ENCODE measurements at regions not wholly inside any gene's neighbourhood (a gene's known extent, or its start where the extent isn't known, plus 50 kb on each side); places are given as distances from the start of the nearest gene placed in this dataset.

DNA sequence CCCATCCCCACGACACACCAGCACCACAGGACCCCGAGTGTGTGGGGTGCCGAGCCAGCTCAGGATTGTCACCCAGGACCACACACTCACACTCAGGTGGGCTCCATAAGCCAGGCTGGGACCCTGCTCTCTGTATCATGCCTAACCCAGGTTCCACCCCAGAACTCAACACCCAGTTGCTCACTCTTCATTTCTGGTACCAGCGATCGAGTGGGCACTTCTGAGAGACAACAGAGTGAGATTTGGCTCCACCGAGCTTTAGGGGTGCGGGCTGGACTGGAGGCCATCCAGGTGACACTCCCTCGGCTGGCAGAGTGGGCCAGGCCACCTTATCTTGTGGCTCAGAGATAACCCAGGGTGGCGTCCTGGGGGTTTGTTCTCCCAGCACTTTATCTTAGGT lies 1323.8 kb downstream of the BRD1 start:
- no peak overlapping the region for H3K4me2 ChIP-seq (replicated peaks; ENCODE audit: low read depth, low read length, poor library complexity, severe bottlenecking)
- ChIA-PET POLR2A (no interaction called here), CTCF (interaction anchor here (1.2 kb wide), 1 partner anchor 9 kb away, joined by 3 read pairs; no protein-coding TSS in a partner anchor)
- H3K36me3 ChIP-seq (replicated peaks in 1 of 2; ENCODE audit: control extremely low read depth in 1 of 2, control insufficient read depth in 1 of 2, extremely low read depth in 1 of 2, insufficient read depth in 2 of 2, low read length in 1 of 2): no peaks in the 10 kb centered on the region
- ATAC-seq (ENCODE audit: low read depth) (no peak), DNase-seq (no peak)
- H3K79me2 ChIP-seq (ENCODE audit: control insufficient read depth, insufficient read depth, low read length): no peaks in the 10 kb centered on the region
- no peaks in the 10 kb centered on the region for H3K4me1 ChIP-seq (ENCODE audit: control insufficient read depth in 2 of 2, insufficient read depth in 2 of 2, low read length in 2 of 2)
- no peaks in the 10 kb centered on the region for H4K20me1 ChIP-seq (ENCODE audit: control insufficient read depth, insufficient read depth, low read length, poor library complexity, severe bottlenecking)
- intact Hi-C loops (cut with micrococcal nuclease): no loop called here
- H3K4me3 Mint-ChIP-seq: no peak overlapping the region
- no peak overlapping the region for H3K27ac Mint-ChIP-seq
- no peaks in the 10 kb centered on the region for H3K4me1 Mint-ChIP-seq
- H2AFZ ChIP-seq (ENCODE audit: insufficient read depth, low read depth, low read length, poor library complexity, severe bottlenecking): no peak overlapping the region
- no peaks in the 10 kb centered on the region for H3K27me3 ChIP-seq (replicated peaks in 1 of 4; ENCODE audit: control extremely low read depth in 1 of 4, control insufficient read depth in 3 of 4, insufficient read depth in 4 of 4, low read length in 3 of 4)
- H3K9me3 ChIP-seq (ENCODE audit: control extremely low read depth in 1 of 3, control insufficient read depth in 2 of 3, insufficient read depth in 1 of 3, low read length in 2 of 3): no peaks in the 10 kb centered on the region
- H3K27me3 Mint-ChIP-seq: no peaks in the 10 kb centered on the region
- no peak overlapping the region for H3K9ac ChIP-seq (ENCODE audit: low read length)
- H3K27ac ChIP-seq (ENCODE audit: low read length in 2 of 2): no peak overlapping the region
- 89% methylated on average over 9 of the region's 9 CpGs for WGBS (ENCODE audit: insufficient coverage)
- no peaks in the 10 kb centered on the region for H3K9me3 Mint-ChIP-seq (ENCODE audit: insufficient read depth)
- no peak overlapping the region for H3K4me3 ChIP-seq (ENCODE audit: control extremely low read depth in 1 of 5, extremely low read depth in 1 of 5, insufficient read depth in 1 of 5, low read depth in 2 of 5, low read length in 4 of 5)
- TF ChIP-seq, protein P1, sequence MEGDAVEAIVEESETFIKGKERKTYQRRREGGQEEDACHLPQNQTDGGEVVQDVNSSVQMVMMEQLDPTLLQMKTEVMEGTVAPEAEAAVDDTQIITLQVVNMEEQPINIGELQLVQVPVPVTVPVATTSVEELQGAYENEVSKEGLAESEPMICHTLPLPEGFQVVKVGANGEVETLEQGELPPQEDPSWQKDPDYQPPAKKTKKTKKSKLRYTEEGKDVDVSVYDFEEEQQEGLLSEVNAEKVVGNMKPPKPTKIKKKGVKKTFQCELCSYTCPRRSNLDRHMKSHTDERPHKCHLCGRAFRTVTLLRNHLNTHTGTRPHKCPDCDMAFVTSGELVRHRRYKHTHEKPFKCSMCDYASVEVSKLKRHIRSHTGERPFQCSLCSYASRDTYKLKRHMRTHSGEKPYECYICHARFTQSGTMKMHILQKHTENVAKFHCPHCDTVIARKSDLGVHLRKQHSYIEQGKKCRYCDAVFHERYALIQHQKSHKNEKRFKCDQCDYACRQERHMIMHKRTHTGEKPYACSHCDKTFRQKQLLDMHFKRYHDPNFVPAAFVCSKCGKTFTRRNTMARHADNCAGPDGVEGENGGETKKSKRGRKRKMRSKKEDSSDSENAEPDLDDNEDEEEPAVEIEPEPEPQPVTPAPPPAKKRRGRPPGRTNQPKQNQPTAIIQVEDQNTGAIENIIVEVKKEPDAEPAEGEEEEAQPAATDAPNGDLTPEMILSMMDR (IDR thresholded peaks at IDR 0.05): no peak
- no peak for TF ChIP-seq EZH2 (IDR thresholded peaks at IDR 0.05; ENCODE audit: borderline replicate concordance, insufficient read depth, low read depth, low read length, poor library complexity, severe bottlenecking)

DNA sequence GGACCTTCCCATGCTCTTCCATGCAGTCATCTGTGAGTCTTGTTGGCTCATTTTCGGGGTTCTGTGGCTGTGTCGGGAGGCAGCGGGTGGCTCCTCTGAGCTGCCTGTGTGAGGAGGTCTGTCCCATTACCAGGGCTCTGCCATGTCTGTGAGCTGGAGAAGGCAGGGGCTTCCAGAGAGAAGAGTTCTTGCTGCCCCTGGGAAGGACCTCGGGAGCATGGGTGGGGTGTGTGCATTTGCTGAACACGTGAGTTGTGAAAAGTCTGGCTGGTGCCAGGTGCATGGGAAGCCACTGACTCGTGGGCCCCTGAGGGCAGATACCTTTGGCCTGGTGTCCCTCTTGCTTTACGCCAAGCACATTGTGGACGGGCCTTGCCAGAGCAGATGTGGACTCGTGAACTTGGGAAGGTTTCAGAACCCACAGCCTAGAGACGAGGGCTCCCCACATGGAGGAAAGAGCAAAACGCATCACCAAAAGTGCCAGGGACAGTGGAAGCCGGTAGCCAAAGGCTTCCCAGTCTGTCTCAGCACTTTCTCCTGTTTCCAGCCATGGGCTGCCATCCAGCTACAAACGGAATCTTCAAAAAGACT lies 1324.5 kb downstream of the BRD1 start:
- no peak for TF ChIP-seq EZH2 (IDR thresholded peaks at IDR 0.05; ENCODE audit: borderline replicate concordance, insufficient read depth, low read depth, low read length, poor library complexity, severe bottlenecking)
- ATAC-seq (ENCODE audit: low read depth) (no peak), DNase-seq (no peak)
- no peaks in the 10 kb centered on the region for H3K27me3 Mint-ChIP-seq
- ChIA-PET CTCF (no interaction called here), POLR2A (interaction anchor here (0.7 kb wide), 1 partner anchor 8 kb away, joined by 4 read pairs; no protein-coding TSS in a partner anchor)
- Histone ChIP-seq H3K4me1 (ENCODE audit: control insufficient read depth in 2 of 2, insufficient read depth in 2 of 2, low read length in 2 of 2) (no peaks in the 10 kb centered on the region), H3K36me3 (replicated peaks in 1 of 2; ENCODE audit: control extremely low read depth in 1 of 2, control insufficient read depth in 1 of 2, extremely low read depth in 1 of 2, insufficient read depth in 2 of 2, low read length in 1 of 2) (no peaks in the 10 kb centered on the region), H4K20me1 (ENCODE audit: control insufficient read depth, insufficient read depth, low read length, poor library complexity, severe bottlenecking) (no peaks in the 10 kb centered on the region), H3K9ac (ENCODE audit: low read length) (no peak overlapping the region), H3K27me3 (replicated peaks in 1 of 4; ENCODE audit: control extremely low read depth in 1 of 4, control insufficient read depth in 3 of 4, insufficient read depth in 4 of 4, low read length in 3 of 4) (no peaks in the 10 kb centered on the region), H3K27ac (ENCODE audit: low read length in 2 of 2) (no peak overlapping the region), H3K79me2 (ENCODE audit: control insufficient read depth, insufficient read depth, low read length) (no peaks in the 10 kb centered on the region), H3K4me3 (ENCODE audit: control extremely low read depth in 1 of 5, extremely low read depth in 1 of 5, insufficient read depth in 1 of 5, low read depth in 2 of 5, low read length in 4 of 5) (no peak overlapping the region), H2AFZ (ENCODE audit: insufficient read depth, low read depth, low read length, poor library complexity, severe bottlenecking) (no peak overlapping the region), H3K9me3 (ENCODE audit: control extremely low read depth in 1 of 3, control insufficient read depth in 2 of 3, insufficient read depth in 1 of 3, low read length in 2 of 3) (no peaks in the 10 kb centered on the region), H3K4me2 (replicated peaks; ENCODE audit: low read depth, low read length, poor library complexity, severe bottlenecking) (no peak overlapping the region)
- no peaks in the 10 kb centered on the region for H3K9me3 Mint-ChIP-seq (ENCODE audit: insufficient read depth)
- no peak overlapping the region for H3K4me3 Mint-ChIP-seq
- H3K4me1 Mint-ChIP-seq: no peaks in the 10 kb centered on the region
- no peak overlapping the region for H3K27ac Mint-ChIP-seq
- 88% methylated on average over 12 of the region's 13 CpGs for WGBS (ENCODE audit: insufficient coverage)
- intact Hi-C loops (cut with micrococcal nuclease): no loop called here
